ENCODE measurements at regions not wholly inside any gene's neighbourhood (a gene's known extent, or its start where the extent isn't known, plus 50 kb on each side); places are given as distances from the start of the nearest gene placed in this dataset.

DNA sequence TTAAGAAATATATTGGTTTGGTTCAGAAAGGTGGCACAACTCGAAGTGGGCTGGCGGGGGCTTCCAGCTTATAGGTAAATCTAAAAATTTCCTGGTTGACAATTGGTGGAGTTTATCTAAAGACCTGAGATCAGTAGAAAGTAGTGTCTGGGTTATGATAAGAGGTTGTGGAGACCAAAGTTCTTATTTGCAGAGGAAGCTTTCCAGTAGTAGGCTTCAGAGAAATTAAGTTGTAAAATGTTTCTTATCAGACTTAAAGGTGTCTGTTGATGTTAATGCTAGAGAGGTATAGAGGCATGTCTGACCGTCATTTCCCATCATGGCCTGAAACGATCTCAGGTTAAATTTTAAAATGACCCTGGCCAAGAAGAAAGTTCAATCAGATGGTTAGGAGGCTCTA is 565.2 kb upstream of the DPPA4 start:
- Histone ChIP-seq H4K20me1 (ENCODE audit: insufficient read depth, low read length) (no peaks in the 10 kb centered on the region), H3K4me1 (ENCODE audit: insufficient read depth, low read length, poor library complexity, severe bottlenecking) (no peaks in the 10 kb centered on the region), H3K27ac (ENCODE audit: low read depth, low read length, poor library complexity, severe bottlenecking) (no peak overlapping the region), H3K4me3 (ENCODE audit: low read depth, low read length, poor library complexity, severe bottlenecking) (no peak overlapping the region), H3K36me3 (ENCODE audit: insufficient read depth, low read length) (no peaks in the 10 kb centered on the region), H3K9me3 (ENCODE audit: low read length) (no peaks in the 10 kb centered on the region), H3K4me2 (ENCODE audit: low read length) (no peak overlapping the region), H3K79me2 (ENCODE audit: insufficient read depth, low read depth, low read length) (no peaks in the 10 kb centered on the region), H3K9me2 (ENCODE audit: insufficient read depth, low read length) (no peaks in the 10 kb centered on the region), H2AFZ (ENCODE audit: low read length) (no peak overlapping the region)
- DNase-seq (ENCODE audit: low spot score) = no peak
- ChIA-PET POLR2A (interaction anchor here (1.3 kb wide), 1 partner anchor 9 kb away, joined by 6 read pairs; no protein-coding TSS in a partner anchor), CTCF (ENCODE audit: unreplicated experiment) (no interaction called here)
- intact Hi-C loops (cut with micrococcal nuclease; ENCODE audit: unreplicated experiment) = no loop called here
- TF ChIP-seq, protein P1, sequence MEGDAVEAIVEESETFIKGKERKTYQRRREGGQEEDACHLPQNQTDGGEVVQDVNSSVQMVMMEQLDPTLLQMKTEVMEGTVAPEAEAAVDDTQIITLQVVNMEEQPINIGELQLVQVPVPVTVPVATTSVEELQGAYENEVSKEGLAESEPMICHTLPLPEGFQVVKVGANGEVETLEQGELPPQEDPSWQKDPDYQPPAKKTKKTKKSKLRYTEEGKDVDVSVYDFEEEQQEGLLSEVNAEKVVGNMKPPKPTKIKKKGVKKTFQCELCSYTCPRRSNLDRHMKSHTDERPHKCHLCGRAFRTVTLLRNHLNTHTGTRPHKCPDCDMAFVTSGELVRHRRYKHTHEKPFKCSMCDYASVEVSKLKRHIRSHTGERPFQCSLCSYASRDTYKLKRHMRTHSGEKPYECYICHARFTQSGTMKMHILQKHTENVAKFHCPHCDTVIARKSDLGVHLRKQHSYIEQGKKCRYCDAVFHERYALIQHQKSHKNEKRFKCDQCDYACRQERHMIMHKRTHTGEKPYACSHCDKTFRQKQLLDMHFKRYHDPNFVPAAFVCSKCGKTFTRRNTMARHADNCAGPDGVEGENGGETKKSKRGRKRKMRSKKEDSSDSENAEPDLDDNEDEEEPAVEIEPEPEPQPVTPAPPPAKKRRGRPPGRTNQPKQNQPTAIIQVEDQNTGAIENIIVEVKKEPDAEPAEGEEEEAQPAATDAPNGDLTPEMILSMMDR (conservative IDR thresholded peaks at IDR 0.05; ENCODE audit: low read length) = no peak
- no TSS peak for BruUV-seq (replicated peaks)

DNA sequence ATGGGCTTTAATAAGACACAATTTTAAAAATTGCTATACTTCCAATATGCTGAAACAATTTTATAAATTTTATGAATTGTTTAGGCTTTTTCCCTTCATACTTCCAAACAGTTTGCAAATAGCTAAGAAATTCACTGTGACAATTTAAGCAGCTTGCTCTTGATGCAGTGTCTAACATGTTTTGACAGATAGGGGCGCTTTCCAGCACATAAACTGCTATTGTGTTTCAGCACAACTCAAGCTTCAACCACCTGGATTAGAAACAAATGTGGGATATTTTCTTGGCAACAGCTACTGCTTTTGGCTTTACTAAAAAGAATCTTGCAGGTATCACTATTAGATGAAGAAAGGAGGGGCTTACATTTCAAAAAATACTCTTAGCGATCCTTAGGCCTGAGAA is 565.8 kb upstream of the DPPA4 start:
- Histone ChIP-seq H2AFZ (ENCODE audit: low read length) (no peak overlapping the region), H3K9me3 (ENCODE audit: low read length) (no peaks in the 10 kb centered on the region), H3K36me3 (ENCODE audit: insufficient read depth, low read length) (no peaks in the 10 kb centered on the region), H3K9me2 (ENCODE audit: insufficient read depth, low read length) (no peaks in the 10 kb centered on the region), H4K20me1 (ENCODE audit: insufficient read depth, low read length) (no peaks in the 10 kb centered on the region), H3K4me3 (ENCODE audit: low read depth, low read length, poor library complexity, severe bottlenecking) (no peak overlapping the region), H3K4me1 (ENCODE audit: insufficient read depth, low read length, poor library complexity, severe bottlenecking) (no peaks in the 10 kb centered on the region), H3K27ac (ENCODE audit: low read depth, low read length, poor library complexity, severe bottlenecking) (no peak overlapping the region), H3K79me2 (ENCODE audit: insufficient read depth, low read depth, low read length) (no peaks in the 10 kb centered on the region), H3K4me2 (ENCODE audit: low read length) (no peak overlapping the region)
- DNase-seq (ENCODE audit: low spot score) = no peak
- POLR2A ChIA-PET = interaction anchor here (1.3 kb wide), 1 partner anchor 8 kb away, joined by 6 read pairs; no protein-coding TSS in a partner anchor
- no peak for TF ChIP-seq EZH2phosphoT487 (IDR thresholded peaks at IDR 0.05; ENCODE audit: borderline replicate concordance, low read depth, low read length)
- TF ChIP-seq, protein P1 (conservative IDR thresholded peaks at IDR 0.05; ENCODE audit: low read length) = no peak
- CTCF ChIA-PET (ENCODE audit: unreplicated experiment) = no interaction called here
- intact Hi-C loops (cut with micrococcal nuclease; ENCODE audit: unreplicated experiment) = no loop called here
- no TSS peak for BruUV-seq (replicated peaks)

GRCh38 chr3:109910772-109911171 is 573.4 kb upstream of the DPPA4 start:
- no peak overlapping the region for H3K27ac ChIP-seq (ENCODE audit: low read depth, low read length, poor library complexity, severe bottlenecking)
- H3K36me3 ChIP-seq (ENCODE audit: insufficient read depth, low read length) = no peaks in the 10 kb centered on the region
- no TSS peak for BruUV-seq (replicated peaks)
- no peaks in the 10 kb centered on the region for H3K4me1 ChIP-seq (ENCODE audit: insufficient read depth, low read length, poor library complexity, severe bottlenecking)
- no peaks in the 10 kb centered on the region for H3K79me2 ChIP-seq (ENCODE audit: insufficient read depth, low read depth, low read length)
- TF ChIP-seq, protein P1 (conservative IDR thresholded peaks at IDR 0.05; ENCODE audit: low read length) = no peak
- TF ChIP-seq EZH2phosphoT487 (IDR thresholded peaks at IDR 0.05; ENCODE audit: borderline replicate concordance, low read depth, low read length) = no peak
- ChIA-PET POLR2A (interaction anchor here (1.7 kb wide), 1 partner anchor 8 kb away, joined by 6 read pairs; no protein-coding TSS in a partner anchor), CTCF (ENCODE audit: unreplicated experiment) (no interaction called here)
- no peak for DNase-seq (ENCODE audit: low spot score)
- no peak overlapping the region for H2AFZ ChIP-seq (ENCODE audit: low read length)
- no peak overlapping the region for H3K4me2 ChIP-seq (ENCODE audit: low read length)
- no peak overlapping the region for H3K4me3 ChIP-seq (ENCODE audit: low read depth, low read length, poor library complexity, severe bottlenecking)
- H4K20me1 ChIP-seq (ENCODE audit: insufficient read depth, low read length) = no peaks in the 10 kb centered on the region
- no peaks in the 10 kb centered on the region for H3K9me2 ChIP-seq (ENCODE audit: insufficient read depth, low read length)
- H3K9me3 ChIP-seq (ENCODE audit: low read length) = no peaks in the 10 kb centered on the region
- intact Hi-C loops (cut with micrococcal nuclease; ENCODE audit: unreplicated experiment) = no loop called here
